H9 (cell line): ENCODE measurements at regions not wholly inside any gene's neighbourhood (a gene's known extent, or its start where the extent isn't known, plus 50 kb on each side); places are given as distances from the start of the nearest gene placed in this dataset.

Source experiments
- DNase-seq: peaks from one replicate; pipeline ENCODE4 v3.0.0-alpha.2; 2017
- H2AFZ ChIP-seq: one replicate; pipeline ENCODE4 v1.6.1; 2013; ENCODE audit warnings: mild to moderate bottlenecking, low read length, control low read depth, moderate library complexity
- H2AK5ac ChIP-seq: 2 replicates; pipeline ENCODE4 v1.6.1; 2013; ENCODE audit warnings: low read length, control low read depth, mixed read lengths; ENCODE audit not compliant: insufficient read length
- H2BK120ac ChIP-seq: one replicate; pipeline ENCODE4 v1.6.1; 2013; ENCODE audit warnings: low read depth, mild to moderate bottlenecking, low read length, control low read depth, inconsistent platforms; ENCODE audit not compliant: poor library complexity, severe bottlenecking
- H2BK12ac ChIP-seq: 2 replicates; pipeline ENCODE4 v1.6.1; 2013; ENCODE audit warnings: low read length, control low read depth, mixed read lengths, low read depth; ENCODE audit not compliant: insufficient read length
- H2BK15ac ChIP-seq: 2 replicates; pipeline ENCODE4 v1.6.1; 2013; ENCODE audit warnings: low read depth, low read length, control low read depth
- H2BK20ac ChIP-seq: one replicate; pipeline ENCODE4 v1.6.1; 2013; ENCODE audit warnings: low read depth, mild to moderate bottlenecking, low read length, control low read depth, inconsistent platforms; ENCODE audit not compliant: poor library complexity, severe bottlenecking
- H2BK5ac ChIP-seq: 2 replicates; pipeline ENCODE4 v1.6.1; 2013; ENCODE audit warnings: low read length, control low read depth, mixed read lengths; ENCODE audit not compliant: insufficient read length
- H3K14ac ChIP-seq: 2 replicates; pipeline ENCODE4 v1.6.1; 2013; ENCODE audit warnings: low read length, control low read depth; ENCODE audit not compliant: insufficient read depth
- H3K18ac ChIP-seq: 2 replicates; pipeline ENCODE4 v1.6.1; 2013; ENCODE audit warnings: low read depth, mild to moderate bottlenecking, mixed read lengths, low read length, control low read depth; ENCODE audit not compliant: insufficient read length
- H3K23ac ChIP-seq: 2 replicates; pipeline ENCODE4 v1.6.1; 2013; ENCODE audit warnings: low read length, control low read depth, mixed read lengths, low read depth; ENCODE audit not compliant: insufficient read length
- H3K23me2 ChIP-seq: 2 replicates; pipeline ENCODE4 v1.6.1; 2013; ENCODE audit warnings: low read depth, mild to moderate bottlenecking, mixed read lengths, low read length, control low read depth; ENCODE audit not compliant: insufficient read length, poor library complexity, severe bottlenecking
- H3K27ac ChIP-seq: 2 replicates; pipeline ENCODE4 v1.5.1; 2013; ENCODE audit warnings: low read length, control low read depth, mixed read lengths, low read depth; ENCODE audit not compliant: insufficient read length
- H3K27me3 ChIP-seq: 2 replicates; pipeline ENCODE4 v1.6.1; 2013; ENCODE audit warnings: low read length, control low read depth, inconsistent platforms; ENCODE audit not compliant: insufficient read depth
- H3K4ac ChIP-seq: 2 replicates; pipeline ENCODE4 v1.6.1; 2013; ENCODE audit warnings: low read depth, mild to moderate bottlenecking, control low read depth, inconsistent platforms, low read length, moderate library complexity
- H3K4me1 ChIP-seq: 2 replicates; pipeline ENCODE4 v1.6.1; 2013; ENCODE audit warnings: low read length, control low read depth, inconsistent platforms; ENCODE audit not compliant: insufficient read depth
- H3K4me2 ChIP-seq: 2 replicates; pipeline ENCODE4 v1.6.1; 2013; ENCODE audit warnings: low read length, control low read depth, mixed read lengths; ENCODE audit not compliant: insufficient read length, insufficient read depth
- H3K56ac ChIP-seq: 2 replicates; pipeline ENCODE4 v1.6.1; 2013; ENCODE audit warnings: low read depth, mild to moderate bottlenecking, mixed read lengths, low read length, control low read depth; ENCODE audit not compliant: insufficient read length
- H3K79me1 ChIP-seq: 2 replicates; pipeline ENCODE4 v1.6.1; 2013; ENCODE audit warnings: low read depth, mild to moderate bottlenecking, moderate library complexity, low read length, control low read depth, inconsistent platforms; ENCODE audit not compliant: insufficient read depth, poor library complexity, severe bottlenecking
- H3K79me2 ChIP-seq: 2 replicates; pipeline ENCODE4 v1.6.1; 2013; ENCODE audit warnings: low read length, control low read depth, inconsistent platforms; ENCODE audit not compliant: insufficient read depth
- H3K9ac ChIP-seq: 2 replicates; pipeline ENCODE4 v1.6.1; 2013; ENCODE audit warnings: low read length, control low read depth, mixed read lengths; ENCODE audit not compliant: insufficient read length; ENCODE audit errors: extremely low read depth
- H3K9me3 ChIP-seq: one replicate; pipeline ENCODE4 v1.6.1; 2013; ENCODE audit warnings: low read depth, low read length, inconsistent platforms; ENCODE audit not compliant: control insufficient read depth
- H3T11ph ChIP-seq: one replicate; pipeline ENCODE4 v1.6.1; 2013; ENCODE audit warnings: mild to moderate bottlenecking, low read length, control low read depth, inconsistent platforms
- H4K20me1 ChIP-seq: one replicate; pipeline ENCODE4 v1.6.1; 2013; ENCODE audit not compliant: control insufficient read depth, insufficient read length, insufficient read depth
- H4K5ac ChIP-seq: 2 replicates; pipeline ENCODE4 v1.6.1; 2013; ENCODE audit warnings: low read depth, mild to moderate bottlenecking, mixed read lengths, low read length, control low read depth; ENCODE audit not compliant: insufficient read length
- H4K8ac ChIP-seq: replicated peaks from 2 replicates; pipeline ENCODE4 v1.6.1; 2013; ENCODE audit warnings: low read length, control low read depth, mixed read lengths, low read depth; ENCODE audit not compliant: insufficient read length
- H4K91ac ChIP-seq: 2 replicates; pipeline ENCODE4 v1.6.1; 2013; ENCODE audit warnings: low read depth, mild to moderate bottlenecking, moderate library complexity, mixed read lengths, low read length, control low read depth; ENCODE audit not compliant: insufficient read length
- H3K27ac Mint-ChIP-seq, 3 experiments: 2 replicates in 2 of 3; 3 replicates in 1 of 3; pipeline ENCODE4 v1.8.0; 2020 to 2021; ENCODE audit warnings: mixed read lengths in 3 of 3, mild to moderate bottlenecking in 1 of 3, moderate library complexity in 1 of 3
- H3K27me3 Mint-ChIP-seq: 2 replicates; pipeline ENCODE4 v1.8.0; 2021; ENCODE audit warnings: low read depth, mild to moderate bottlenecking, moderate library complexity, mixed read lengths
- H3K36me3 Mint-ChIP-seq, 3 experiments: 2 replicates in 2 of 3; 3 replicates in 1 of 3; pipeline ENCODE4 v1.8.0; 2020 to 2021; ENCODE audit warnings: low read depth in 3 of 3, mixed read lengths in 3 of 3; ENCODE audit not compliant: insufficient read depth in 1 of 3
- H3K4me1 Mint-ChIP-seq, 2 experiments: 2 replicates each; pipeline ENCODE4 v1.8.0; 2020; ENCODE audit warnings: mixed read lengths in 2 of 2
- H3K4me3 Mint-ChIP-seq, 2 experiments: 2 replicates in 1 of 2; 3 replicates in 1 of 2; pipeline ENCODE4 v1.8.0; 2020 to 2021; ENCODE audit warnings: mild to moderate bottlenecking in 2 of 2, mixed read lengths in 2 of 2, moderate library complexity in 1 of 2
- H3K9me3 Mint-ChIP-seq, 2 experiments: 2 replicates in 1 of 2; 3 replicates in 1 of 2; pipeline ENCODE4 v1.8.0; 2020; ENCODE audit warnings: mild to moderate bottlenecking in 2 of 2, mixed read lengths in 2 of 2, moderate library complexity in 1 of 2
- CTCF ChIP-seq: fragments of 200-600 bp; sonication (generic); conservative IDR thresholded peaks from 3 replicates; pipeline ENCODE4 v1.8.0; 2021; ENCODE audit warnings: antibody characterized with exemption, mild to moderate bottlenecking

GRCh38 chr5:57896576-57896975, 414.0 kb upstream of the ACTBL2 start:
- Histone ChIP-seq H3K4me2 (no peak overlapping the region), H3K4ac (no peak overlapping the region), H2BK20ac (no peak overlapping the region), H4K5ac (no peak overlapping the region), H3K27me3 (no peaks in the 10 kb centered on the region), H3K23ac (no peak overlapping the region), H2AK5ac (no peak overlapping the region), H3K79me2 (no peaks in the 10 kb centered on the region), H4K20me1 (no peaks in the 10 kb centered on the region), H2BK15ac (no peak overlapping the region), H4K91ac (no peak overlapping the region), H3K9me3 (no peaks in the 10 kb centered on the region), H2BK12ac (no peak overlapping the region), H2BK120ac (no peak overlapping the region), H3K56ac (no peak overlapping the region), H3K18ac (no peak overlapping the region), H3K79me1 (no peaks in the 10 kb centered on the region), H2BK5ac (no peak overlapping the region), H3K14ac (no peak overlapping the region), H3K4me1 (no peaks in the 10 kb centered on the region; the same call in 1 of the 2 replicates), H2AFZ (no peak overlapping the region), H3T11ph (no peak overlapping the region), H3K23me2 (no peaks in the 10 kb centered on the region), H3K9ac (no peak overlapping the region), H4K8ac (no peak overlapping the region), H3K27ac (no peak overlapping the region)
- H3K27me3 Mint-ChIP-seq, result no peaks in the 10 kb centered on the region
- H3K27ac Mint-ChIP-seq, result no peak overlapping the region
- no peak overlapping the region for H3K4me3 Mint-ChIP-seq
- H3K36me3 Mint-ChIP-seq, result no peaks in the 10 kb centered on the region
- DNase-seq, result no peak
- TF ChIP-seq CTCF, result no peak
- no peaks in the 10 kb centered on the region for H3K9me3 Mint-ChIP-seq
- peaks cover 2% of the 10 kb centered on the region in 2 experiments for H3K4me1 Mint-ChIP-seq
